Colonic mucosa (tissue), 4 donors: ENCODE measurements at regions not wholly inside any gene's neighbourhood (a gene's known extent, or its start where the extent isn't known, plus 50 kb on each side); places are given as distances from the start of the nearest gene placed in this dataset.

Experiments
- DNase-seq: peaks from one replicate; pipeline ENCODE4 v3.0.0-alpha.2; 2020
- H3K27ac ChIP-seq: fragments of 200-600 bp; one replicate; pipeline ENCODE4 v1.8.0; 2021
- H3K27me3 ChIP-seq: fragments of 200-600 bp; one replicate; pipeline ENCODE4 v1.8.0; 2021
- H3K36me3 ChIP-seq: fragments of 200-600 bp; one replicate; pipeline ENCODE4 v1.8.0; 2021
- H3K4me1 ChIP-seq: fragments of 200-600 bp; one replicate; pipeline ENCODE4 v1.8.0; 2021; ENCODE audit warnings: mild to moderate bottlenecking
- H3K4me3 ChIP-seq: fragments of 200-600 bp; one replicate; pipeline ENCODE4 v1.8.0; 2021
- H3K9ac ChIP-seq, 2 donors: one replicate each; pipeline ENCODE4 v1.7.0; 2013; ENCODE audit warnings: control low read depth in 2 of 2, low read depth in 2 of 2, low read length in 2 of 2
- H3K9me3 ChIP-seq: fragments of 200-600 bp; one replicate; pipeline ENCODE4 v1.8.0; 2021
- intact Hi-C: fragments of 100-400 bp; cut with DNase I; formaldehyde crosslinking; loops from one replicate; pipeline ENCODE4 v1.14.1; 2022
- TF ChIP-seq, protein P1 (sequence below): fragments of 200-600 bp; IDR thresholded peaks from one replicate; pipeline ENCODE4 v1.8.0; 2022; ENCODE audit warnings: antibody characterized with exemption, mild to moderate bottlenecking
- donor health status: healthy.
- donor health status: DM: no; HTN: no; CAD: no.
- donor health status: DM: no; HTN: no; CAD: no.

DNA sequence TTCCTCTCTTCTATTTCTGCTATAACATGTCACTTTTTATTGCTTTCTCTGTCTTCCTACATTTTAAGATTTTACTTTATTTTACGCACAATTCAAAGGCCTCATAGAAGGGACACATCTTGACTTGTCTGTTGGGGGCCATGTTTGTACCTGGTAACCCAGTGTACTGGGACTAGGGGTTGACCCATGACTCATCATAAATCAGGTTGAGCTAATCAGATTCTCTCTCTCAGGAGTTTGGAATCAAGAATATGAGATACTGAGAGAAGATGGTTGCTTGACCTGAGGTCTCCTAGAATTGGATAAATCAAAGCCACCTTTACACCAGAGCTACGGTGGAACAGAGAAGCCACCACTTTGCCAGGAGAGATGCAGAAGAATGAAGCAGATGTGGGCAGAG, 153.0 kb downstream of the UXS1 start:
- Histone ChIP-seq H3K9me3 (no peaks in the 10 kb centered on the region), H3K36me3 (no peaks in the 10 kb centered on the region), H3K27ac (no peak overlapping the region), H3K4me3 (no peak overlapping the region), H3K9ac (no peak overlapping the region), H3K4me1 (no peaks in the 10 kb centered on the region), H3K27me3 (no peaks in the 10 kb centered on the region)
- intact Hi-C loops, result no loop called here
- TF ChIP-seq, protein P1, sequence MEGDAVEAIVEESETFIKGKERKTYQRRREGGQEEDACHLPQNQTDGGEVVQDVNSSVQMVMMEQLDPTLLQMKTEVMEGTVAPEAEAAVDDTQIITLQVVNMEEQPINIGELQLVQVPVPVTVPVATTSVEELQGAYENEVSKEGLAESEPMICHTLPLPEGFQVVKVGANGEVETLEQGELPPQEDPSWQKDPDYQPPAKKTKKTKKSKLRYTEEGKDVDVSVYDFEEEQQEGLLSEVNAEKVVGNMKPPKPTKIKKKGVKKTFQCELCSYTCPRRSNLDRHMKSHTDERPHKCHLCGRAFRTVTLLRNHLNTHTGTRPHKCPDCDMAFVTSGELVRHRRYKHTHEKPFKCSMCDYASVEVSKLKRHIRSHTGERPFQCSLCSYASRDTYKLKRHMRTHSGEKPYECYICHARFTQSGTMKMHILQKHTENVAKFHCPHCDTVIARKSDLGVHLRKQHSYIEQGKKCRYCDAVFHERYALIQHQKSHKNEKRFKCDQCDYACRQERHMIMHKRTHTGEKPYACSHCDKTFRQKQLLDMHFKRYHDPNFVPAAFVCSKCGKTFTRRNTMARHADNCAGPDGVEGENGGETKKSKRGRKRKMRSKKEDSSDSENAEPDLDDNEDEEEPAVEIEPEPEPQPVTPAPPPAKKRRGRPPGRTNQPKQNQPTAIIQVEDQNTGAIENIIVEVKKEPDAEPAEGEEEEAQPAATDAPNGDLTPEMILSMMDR, result no peak
- DNase-seq, result no peak

DNA sequence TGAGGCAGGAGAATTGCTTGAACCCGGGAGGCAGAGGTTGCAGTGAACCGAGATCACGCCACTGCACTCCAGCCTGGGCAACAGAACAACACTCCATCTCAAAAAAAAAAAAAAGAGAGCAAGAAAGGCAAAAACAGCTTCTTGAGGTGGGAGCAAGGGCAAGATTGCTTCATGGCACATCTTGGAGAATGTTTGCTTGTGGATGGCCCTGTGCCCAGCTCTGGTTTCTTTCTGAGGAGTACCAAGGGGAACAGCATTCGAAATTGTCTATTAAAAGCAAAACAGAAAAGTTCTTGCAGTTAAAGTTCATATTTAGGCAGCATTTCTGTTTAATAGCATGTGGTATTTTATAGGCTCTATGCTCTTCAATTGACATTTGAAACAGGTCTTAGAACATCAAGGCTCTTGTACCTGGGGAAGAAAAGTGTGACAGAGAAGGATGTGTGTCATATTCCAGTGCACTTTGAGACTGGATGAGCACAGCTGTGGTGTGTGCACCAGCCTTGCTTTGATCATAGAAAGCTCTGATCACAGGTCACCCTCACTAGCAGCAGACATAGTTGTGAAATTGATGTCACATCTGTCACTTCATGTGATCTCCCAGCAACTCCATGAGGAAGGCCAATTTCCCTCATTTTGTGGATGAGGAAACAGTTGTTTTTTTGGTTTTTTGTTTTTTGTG, 154.3 kb downstream of the UXS1 start:
- no peak for DNase-seq
- Histone ChIP-seq H3K27ac (no peak overlapping the region), H3K4me1 (no peaks in the 10 kb centered on the region), H3K4me3 (no peak overlapping the region), H3K9ac (no peak overlapping the region), H3K9me3 (no peaks in the 10 kb centered on the region), H3K36me3 (no peaks in the 10 kb centered on the region), H3K27me3 (no peaks in the 10 kb centered on the region)
- intact Hi-C loops, result no loop called here
- TF ChIP-seq, protein P1, result no peak

DNA sequence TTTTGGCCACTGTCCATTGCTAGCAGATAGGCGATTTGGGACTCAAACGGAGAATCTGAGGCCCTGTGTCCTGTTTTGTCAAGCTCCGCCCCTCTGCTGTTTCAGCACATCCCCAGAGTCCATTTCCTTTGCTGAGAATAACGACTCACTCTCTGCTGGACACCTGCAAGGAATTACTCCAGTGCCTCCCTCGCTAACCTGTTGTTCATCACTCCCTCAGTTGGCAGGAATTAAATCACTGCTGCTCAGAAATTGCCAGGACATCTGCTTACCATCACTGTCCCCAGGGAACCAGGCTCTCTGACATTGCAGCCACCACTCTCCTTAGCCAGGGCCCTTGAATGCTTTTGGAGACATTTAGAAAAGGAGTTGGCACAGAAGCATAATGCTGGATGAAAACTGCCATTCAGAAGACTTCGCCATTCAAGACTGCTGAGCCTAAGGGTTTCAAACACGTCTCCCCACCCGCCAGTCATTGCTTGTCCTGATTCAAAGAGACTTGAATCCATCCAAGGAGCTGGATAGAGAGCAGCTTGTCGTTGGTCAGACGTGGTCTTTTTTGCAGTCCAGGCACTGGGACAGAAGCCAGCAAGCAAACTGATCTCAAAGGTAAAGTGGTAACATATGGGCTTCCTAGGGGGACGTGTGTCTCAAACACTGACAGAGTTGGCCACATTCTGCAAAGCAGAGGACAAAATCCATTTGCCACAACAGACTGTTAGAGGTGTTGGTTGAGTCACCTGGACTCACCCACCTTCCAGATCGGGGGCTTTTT, 155.3 kb downstream of the UXS1 start:
- Histone ChIP-seq H3K9me3 (no peaks in the 10 kb centered on the region), H3K4me3 (no peak overlapping the region), H3K27me3 (no peaks in the 10 kb centered on the region), H3K36me3 (no peaks in the 10 kb centered on the region), H3K9ac (no peak overlapping the region), H3K27ac (no peak overlapping the region), H3K4me1 (no peaks in the 10 kb centered on the region)
- TF ChIP-seq, protein P1, result no peak
- intact Hi-C loops, result no loop called here
- DNase-seq, result no peak

DNA sequence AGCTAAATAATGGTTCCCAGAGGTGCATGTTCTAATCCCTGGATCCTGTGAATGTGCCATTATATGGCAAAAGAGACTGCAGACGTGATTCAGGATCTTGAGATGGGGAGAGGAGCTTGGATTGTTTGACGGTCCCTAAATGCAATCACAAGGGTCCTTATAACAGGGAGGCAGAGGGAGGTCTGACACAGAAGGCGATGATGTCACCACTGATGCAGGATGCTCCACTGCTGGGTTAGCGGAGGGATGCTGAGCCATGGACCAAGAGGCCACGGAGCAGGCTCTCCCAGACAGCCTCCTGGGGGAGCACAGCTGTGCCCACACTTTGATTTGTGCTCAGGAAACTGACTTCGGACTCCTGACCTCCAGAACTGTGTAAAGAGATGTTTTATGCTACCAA, 156.2 kb downstream of the UXS1 start:
- Histone ChIP-seq H3K36me3 (no peaks in the 10 kb centered on the region), H3K4me3 (no peak overlapping the region), H3K27ac (no peak overlapping the region), H3K9ac (no peak overlapping the region), H3K4me1 (no peaks in the 10 kb centered on the region), H3K27me3 (no peaks in the 10 kb centered on the region), H3K9me3 (no peaks in the 10 kb centered on the region)
- DNase-seq, result no peak
- TF ChIP-seq, protein P1, result no peak
- intact Hi-C loops, result no loop called here

DNA sequence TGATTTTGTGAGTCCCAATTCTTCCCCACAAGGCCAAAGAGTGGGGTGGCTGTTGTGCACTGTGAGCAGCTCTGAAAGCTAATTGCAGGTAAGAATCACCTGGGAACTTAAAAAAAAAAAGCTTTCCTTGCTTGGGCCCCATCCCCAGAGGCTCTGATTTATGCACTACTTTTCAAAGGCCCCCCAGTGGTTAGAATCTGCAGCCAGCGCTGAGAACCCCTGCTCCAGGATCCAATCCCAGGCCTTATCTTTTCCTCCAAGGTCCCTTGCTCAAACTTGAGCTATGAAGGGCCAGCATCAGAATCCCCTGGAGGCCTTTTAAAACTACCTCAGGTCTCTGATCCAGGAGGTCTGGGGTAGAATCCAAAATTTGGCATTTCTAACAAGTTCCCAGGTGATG, 156.8 kb downstream of the UXS1 start:
- no peaks in the 10 kb centered on the region for H3K4me1 ChIP-seq

More for the DNA sequence above, 156.8 kb downstream of the UXS1 start:
- TF ChIP-seq, protein P1, result no peak
- no peak for DNase-seq
- no peaks in the 10 kb centered on the region for H3K9me3 ChIP-seq
- H3K4me3 ChIP-seq, result no peak overlapping the region
- no peaks in the 10 kb centered on the region for H3K27me3 ChIP-seq
- H3K27ac ChIP-seq, result no peak overlapping the region
- intact Hi-C loops, result no loop called here
- H3K36me3 ChIP-seq, result no peaks in the 10 kb centered on the region
- H3K9ac ChIP-seq, result no peak overlapping the region
